GM18508 (cell line): ENCODE measurements at regions not wholly inside any gene's neighbourhood (a gene's known extent, or its start where the extent isn't known, plus 50 kb on each side); places are given as distances from the start of the nearest gene placed in this dataset.
"Not testable (repeated sequence)": the region's sequence is repeated elsewhere in the genome, so short reads cannot be mapped to it uniquely, and the experiment has no call there.

Experiments
- ATAC-seq: cut with Tn5 transposase; IDR thresholded peaks from one replicate; pipeline ENCODE4 v1.9.1; 2021; ENCODE audit warnings: moderate number of reproducible peaks; ENCODE audit not compliant: insufficient read depth, unreplicated experiment

DNA sequence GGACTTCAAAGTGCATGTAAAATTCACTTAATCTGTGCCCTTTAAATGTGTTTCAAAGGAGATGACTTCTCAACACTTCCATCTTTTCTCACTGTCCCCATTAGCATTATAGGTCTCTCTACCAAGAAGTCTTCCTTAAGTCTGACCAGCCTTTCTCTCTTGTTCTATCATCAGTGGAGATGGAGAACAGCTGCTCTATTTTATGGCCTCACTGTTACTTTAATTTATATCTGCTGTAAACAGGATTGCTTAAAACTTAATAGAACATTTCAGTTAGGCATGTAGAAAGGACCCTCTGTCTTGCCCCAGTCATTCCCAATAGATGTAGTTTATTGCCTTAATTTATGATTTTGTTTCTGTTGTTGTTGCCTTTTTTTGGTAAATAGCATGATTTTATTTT, 86.0 kb upstream of the CDC42EP3 start:
- not testable (repeated sequence) for ATAC-seq

DNA sequence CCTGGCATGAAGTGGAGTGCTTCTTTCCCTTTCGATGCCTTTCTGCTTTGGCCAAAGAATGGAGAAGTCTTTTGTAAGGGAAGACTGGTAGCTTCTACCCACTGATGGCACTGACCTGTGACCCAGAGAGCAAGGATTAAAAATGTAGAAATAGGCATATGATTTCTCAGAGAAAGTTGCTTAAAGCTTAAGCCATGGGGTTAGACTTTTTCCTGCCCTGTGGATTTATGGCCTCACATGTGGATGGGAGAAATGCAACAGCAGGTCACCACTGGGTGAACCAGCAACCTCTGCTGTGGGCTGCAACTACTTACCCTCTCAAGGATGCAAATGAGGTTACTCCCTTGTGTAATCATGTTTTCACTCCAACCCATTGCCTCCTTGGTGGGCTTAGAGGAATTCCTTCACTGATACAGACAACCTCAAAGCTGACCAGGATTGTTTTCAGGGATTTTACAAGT, 86.7 kb upstream of the CDC42EP3 start:
- not testable (repeated sequence) for ATAC-seq

DNA sequence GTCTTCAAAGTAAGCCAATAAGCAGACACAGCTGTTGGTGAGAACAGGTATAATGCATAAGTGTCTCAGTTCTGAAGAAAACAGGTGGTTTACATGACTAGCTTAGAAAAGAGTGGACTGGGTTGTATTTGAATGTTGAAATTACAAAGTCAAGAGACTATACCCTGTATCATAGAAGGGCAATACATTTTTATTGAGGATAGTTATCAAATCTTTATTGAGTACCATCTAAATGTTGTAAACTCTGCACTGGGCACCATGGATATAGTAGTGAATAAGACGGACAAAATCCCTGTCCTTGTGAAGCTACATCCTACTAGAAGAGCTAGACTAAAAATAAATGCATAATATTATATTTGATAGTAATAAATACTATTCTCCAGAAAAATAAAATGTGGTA, 88.5 kb upstream of the CDC42EP3 start:
- ATAC-seq = not testable (repeated sequence)

DNA sequence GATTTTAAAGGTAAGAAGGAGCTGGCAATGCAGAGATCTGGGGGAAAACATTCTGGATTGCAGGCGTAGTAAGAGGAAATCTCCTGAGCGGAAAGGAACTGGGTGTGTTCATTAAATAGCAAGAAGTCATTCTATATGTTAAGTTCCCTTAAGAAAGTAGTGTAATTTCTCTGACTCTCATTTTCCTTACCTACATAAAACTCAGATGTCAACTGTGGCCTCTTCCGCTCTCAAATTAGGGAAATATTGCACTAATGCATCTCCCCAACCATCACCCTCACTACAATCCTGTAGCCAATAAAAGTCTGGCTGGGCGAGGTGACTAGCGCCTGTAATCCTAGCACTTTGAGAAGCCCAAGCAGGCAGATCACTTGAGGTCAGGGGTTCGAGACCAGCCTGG, 89.0 kb upstream of the CDC42EP3 start:
- no peak for ATAC-seq

DNA sequence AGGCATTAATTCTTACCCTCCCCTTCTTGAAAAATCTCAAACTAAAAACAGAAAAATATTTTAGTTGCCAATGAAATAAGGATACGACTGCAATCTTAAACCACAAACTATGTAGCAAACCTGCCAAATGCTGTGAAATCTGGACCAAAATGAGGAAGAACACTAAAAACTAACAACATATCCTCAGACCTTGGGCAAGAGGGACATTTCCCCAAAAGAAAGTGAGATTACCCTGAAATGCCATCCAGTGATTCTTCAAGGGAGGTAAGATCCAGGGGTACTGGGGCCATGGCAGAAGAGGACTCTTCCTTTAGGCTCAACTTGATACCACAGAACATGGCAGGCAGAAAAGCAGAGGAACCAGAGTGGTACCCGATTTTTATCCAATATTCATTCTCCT, 90.8 kb upstream of the CDC42EP3 start:
- ATAC-seq = not testable (repeated sequence)

DNA sequence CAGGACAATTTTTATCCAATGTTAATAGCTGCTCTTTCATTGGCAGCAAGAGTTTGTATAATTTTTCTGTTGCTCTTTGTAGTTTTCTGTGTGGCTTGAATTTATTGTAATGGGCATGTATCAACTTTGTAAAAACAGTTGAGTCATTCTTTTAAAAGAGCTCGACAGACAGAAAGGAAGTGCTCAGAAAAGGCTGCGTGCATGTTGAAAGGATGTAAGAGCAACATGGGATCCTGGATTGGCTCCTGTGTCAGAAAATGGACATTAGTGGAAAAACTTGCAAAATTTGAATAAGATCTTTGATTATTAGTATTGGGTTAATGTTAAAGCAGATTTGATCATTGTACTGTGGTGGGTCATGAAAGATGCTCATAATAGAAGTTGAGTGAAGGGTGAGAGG, 93.3 kb upstream of the CDC42EP3 start:
- ATAC-seq = no peak

DNA sequence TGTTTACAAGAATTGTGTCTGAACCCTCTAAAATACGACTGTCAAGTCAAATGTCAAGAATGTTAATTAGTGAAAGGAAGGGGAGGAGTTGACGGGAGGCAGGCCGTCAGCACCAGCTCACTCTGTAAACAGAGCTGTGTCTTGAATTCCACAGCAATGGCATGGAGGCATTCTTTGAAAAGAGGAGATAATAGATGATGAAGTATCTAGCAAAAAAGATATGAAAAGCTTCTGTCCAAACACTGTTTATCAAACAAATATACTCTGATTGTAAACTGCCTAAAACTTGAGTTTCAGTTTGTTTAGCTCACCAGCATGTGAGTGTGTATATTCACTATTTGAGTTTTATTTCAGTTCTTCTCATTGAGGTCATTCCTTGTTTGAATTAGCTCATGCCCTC, 94.7 kb upstream of the CDC42EP3 start:
- ATAC-seq = no peak

DNA sequence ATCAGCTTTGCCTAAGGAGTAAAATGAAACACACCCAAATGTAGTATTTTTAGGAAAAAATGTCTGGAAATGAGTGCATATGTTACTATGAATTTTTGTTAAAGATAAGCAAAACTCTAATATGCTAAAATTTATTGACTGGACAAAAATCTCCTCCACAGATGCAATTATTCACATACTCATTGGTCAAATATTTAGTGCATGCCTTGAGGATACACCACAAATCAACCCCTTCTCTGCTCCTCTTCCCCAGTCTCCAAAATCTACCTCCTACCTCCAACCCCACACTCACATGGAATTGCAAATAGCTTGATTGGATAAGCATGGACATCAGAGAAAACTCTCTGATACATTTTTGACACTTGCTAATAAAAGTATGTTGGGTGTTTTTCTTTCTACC, 95.6 kb upstream of the CDC42EP3 start:
- no peak for ATAC-seq

DNA sequence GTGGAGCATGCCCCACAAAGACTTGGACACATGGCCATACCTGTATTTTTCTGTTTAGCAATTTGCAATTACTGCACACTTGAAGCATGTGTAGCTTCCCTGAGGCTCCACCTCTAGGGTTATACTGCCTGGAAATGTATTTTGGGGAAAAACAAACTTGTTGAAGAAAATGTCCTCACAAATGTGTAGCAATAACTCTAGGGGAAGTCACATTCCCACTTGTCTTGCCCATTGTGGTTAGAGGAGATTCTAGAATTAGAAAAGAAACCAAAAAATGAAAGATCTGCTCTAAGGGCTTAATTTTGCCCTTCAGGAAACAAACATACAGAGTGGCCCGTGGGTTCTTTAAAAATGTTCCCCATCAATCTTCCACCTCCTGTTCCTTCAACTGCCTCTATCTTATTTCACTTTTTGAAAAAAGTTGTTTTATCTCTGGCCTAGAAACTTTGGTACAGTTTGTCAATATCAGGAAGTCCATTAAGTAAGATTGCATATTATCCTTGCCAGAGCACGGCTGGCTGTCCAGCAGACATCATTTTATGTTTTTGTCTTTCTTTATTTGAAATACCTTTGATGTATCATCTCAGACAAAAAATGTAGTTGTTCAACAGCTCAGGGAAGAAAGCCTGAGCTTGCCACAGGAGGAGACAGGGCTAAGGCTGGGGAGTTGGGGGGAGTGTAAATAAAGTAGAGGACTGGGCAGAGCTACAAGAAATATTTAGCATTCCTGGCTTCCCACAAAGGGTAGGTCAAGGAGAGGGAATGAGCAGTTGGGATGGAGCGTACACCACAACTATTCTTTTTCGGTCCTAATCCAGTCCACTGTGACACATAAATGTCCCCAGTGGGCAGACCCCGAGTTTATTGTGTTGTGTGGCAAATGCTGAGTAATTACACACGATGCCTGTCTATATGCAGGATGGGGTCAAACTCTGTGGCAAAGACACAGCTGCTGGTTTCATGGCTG, 96.8 kb upstream of the CDC42EP3 start:
- no peak for ATAC-seq

DNA sequence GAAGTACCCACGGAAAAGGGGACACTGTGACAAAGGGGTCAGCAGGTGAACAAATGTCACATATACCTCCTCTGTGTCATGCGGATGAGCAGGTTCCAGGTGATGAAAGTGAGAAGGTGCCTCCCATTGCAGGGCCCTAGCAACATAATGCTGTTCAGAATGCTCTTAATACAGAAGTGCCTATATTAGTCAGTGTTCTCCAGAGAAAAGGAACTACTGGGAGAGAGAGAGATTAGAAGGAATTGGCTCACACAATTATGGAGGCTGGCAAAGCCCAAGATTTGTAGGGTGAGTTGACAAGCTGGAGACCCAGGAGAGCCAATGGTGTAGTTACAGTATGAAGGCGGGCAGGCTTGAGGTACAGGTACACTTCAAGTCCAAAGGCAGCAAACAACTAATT, 98.1 kb upstream of the CDC42EP3 start:
- no peak for ATAC-seq

DNA sequence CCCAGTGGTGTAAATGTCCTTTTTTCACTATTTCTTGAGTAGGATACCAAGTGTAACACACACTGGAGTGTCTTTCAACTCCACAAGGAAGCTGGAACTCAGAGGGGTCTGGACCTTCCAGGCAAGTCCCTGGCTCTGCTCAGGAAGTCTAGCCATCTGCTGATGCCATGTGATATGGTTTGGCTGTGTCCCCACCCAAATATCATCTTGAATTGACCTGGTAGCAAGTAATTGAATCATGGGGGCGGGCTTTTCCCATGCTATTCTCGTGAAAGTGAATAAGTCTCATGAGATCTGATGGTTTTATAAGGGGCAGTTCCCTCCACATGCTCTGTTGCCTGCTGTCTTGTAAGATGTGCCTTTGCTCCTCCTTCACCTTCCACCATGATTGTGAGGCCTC, 99.4 kb upstream of the CDC42EP3 start:
- ATAC-seq = no peak

DNA sequence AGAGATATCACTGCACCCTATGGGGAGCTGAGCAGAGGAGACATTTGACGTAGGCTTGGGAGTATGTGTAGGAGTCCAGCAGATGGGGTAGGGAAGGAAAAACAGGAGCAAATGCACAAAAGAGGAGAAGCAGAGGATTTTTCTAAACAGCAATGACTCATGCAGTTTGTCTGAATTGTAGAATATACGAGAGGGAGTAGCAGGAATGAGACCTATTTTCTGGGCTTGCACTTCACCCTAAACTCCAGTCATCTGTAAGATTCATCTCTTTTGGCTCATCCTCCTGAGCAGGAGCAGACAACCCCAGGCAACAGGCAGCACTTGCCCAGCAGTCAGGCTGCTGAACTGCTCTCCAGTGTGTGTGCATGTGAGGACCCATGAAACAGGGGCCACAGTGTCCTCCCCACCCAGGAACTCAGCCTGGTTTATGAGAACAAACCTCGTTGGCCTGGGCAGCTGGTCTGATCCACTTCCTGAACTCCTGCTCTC, 100.2 kb upstream of the CDC42EP3 start:
- ATAC-seq = no peak

DNA sequence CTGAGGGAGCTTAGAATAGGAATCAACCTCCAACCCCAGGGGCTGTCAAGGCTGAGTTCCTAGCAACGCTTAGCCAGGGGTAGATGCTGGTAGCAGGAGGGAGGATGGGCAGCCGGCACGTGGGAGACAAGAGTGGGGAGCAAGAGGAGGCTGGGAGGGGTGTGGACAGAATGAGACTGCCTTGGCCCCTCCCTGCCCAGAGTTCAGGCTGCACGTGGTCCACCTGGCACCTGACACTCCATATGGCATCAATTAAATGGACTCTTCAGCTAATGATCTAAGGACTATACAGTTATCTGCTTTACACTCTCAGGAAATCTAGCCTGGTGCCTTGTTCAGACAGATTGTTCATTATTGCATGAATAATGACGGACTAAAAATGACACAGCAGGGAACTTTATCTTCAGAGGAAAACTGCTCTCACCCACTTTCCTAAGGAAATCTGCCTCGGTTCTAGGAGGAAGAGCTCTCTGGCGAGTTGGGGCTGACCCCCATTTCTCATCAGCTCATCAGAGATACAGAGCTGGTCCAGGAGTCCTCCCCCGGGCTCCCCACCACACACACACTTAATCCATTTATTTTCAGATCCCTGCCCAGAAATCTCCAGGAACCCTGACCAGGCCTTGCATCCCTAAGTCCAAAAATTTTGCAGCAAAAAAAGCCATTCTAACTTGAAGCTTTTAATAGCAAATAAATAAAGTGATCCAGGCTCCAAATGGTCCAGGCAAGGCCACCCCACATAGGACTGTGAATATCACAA, 102.1 kb upstream of the CDC42EP3 start:
- no peak for ATAC-seq

DNA sequence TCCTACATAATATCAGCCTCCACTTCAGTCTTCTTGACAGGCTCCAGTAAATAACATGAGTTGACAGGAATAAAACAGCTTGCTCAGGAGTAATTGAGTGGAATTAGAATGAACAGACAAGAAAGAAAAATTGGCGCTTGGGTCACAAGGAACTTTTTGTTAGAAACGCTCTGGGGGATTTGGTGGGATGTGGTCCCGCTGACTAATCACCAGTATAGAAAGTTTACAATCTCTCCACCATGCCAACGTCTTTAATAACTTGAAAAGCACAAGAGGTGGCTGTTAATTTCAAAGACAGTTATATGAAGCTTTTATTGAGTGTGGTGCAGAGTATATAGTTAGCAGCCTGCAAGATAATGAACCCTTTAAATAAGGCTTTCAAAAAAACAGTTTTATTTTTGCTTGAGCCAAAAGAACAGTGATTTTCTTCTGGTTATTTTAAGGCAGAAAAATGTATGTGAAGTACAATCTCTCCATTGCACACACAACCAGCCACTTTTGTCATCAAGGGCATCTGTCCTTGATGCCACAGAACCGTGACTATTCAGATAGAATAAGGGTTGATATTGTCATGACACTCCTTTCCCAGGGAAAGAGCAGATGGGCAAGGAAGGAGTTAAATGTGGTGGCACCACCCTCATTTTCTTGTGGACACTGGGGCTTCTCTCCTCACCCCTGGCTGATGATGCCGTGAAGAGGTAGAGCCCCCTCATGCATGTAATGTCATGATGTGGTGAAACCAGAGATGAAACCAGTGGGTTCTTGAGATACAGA, 102.9 kb upstream of the CDC42EP3 start:
- ATAC-seq = not testable (repeated sequence)

DNA sequence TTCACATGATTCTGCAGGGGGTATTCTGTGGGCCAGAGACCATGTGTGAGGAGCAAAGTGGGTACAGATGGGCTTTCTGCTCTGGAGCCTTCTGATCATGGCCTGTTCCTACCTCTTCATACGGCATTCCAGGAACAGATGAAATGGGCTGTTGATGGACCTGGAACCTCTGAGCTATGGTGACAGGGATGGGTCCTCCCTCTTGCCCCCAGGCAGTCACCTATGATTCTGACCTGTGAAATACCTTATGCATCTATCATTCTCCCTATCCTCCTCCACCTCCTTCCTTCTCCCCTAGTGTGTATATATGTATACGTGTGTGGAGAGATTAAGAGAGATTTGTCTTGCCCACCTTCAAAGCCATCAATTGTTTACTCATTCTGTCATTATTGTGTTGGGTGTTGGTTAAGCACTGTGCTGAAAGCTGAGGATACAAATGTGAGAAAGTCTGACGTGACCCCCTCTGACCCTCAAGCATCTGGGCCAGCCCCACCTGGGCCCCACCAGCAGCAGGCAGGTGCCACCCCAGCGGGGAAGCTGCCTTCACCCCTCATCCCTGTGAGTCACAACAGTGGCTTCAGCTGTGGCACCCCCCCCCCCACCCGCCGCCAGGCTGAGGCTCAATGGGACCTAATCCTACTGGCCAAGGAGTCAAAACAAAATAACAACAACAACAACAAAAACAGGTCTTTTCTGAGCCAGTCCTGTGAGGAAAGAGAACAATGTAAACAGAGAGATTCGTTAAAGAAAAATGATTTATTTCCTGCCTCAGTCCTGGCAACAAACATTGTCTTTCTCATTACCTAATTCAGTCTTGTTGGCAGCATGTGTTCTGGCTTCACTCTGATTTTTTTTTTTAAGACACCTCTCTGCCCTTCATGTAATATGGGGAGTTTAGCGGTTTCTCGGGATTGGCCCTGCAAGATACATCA, 103.8 kb upstream of the CDC42EP3 start:
- ATAC-seq = no peak

DNA sequence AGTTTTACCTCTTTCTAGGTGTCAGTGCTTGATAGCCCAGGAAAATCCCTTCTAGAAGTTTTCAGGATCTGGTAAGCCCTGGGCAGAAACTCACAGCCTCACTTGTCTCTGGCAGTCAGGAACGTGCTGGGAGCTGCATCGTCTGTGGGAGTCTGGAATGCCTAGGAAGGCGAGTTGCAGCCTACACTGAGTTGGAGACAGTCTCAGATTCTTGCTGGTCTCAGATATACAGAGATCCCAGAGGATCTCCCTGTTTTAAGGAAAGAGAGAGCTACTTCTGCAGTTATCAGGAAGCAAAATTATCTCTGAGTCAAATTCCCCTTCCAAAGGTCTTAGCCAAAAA, 104.4 kb upstream of the CDC42EP3 start:
- no peak for ATAC-seq

DNA sequence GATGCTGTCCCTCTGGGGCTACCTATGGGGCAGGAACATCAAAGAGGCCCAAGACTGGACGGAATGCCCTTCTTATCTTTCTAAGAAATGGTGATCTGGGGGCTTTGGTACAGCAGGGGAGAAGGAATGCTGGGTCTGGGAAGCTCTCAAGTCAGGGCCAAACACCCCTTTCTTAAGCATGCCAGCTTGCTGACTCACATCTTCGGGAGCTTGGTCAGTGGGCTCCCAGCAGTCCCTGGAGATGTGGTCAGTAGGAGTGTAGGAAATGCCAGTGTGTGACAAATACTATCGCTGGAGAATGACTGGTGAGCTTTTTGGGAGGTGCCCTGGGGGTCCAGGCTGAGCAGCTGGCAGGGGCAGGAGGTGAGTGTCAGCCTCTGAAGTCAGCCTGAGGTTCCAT, 105.0 kb upstream of the CDC42EP3 start:
- ATAC-seq = no peak

DNA sequence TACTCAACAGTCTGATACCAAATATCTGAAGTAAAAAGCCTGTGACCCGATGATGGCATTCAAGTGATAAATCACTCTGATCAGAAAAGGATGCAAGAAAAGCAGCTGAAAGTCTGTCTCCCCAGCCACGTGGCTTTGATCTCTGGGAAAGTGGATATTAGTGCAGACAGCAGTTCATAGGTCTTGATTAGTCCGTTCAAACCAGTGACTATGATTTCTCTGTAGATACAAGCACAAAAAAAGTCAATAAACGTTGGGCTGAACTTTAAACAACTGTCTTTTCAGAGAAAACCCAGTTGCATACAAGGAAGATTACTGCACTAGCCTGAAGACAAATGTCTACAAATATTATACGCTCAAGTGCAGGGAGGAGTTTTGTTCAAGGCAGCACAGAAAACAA, 107.7 kb upstream of the CDC42EP3 start:
- no peak for ATAC-seq

DNA sequence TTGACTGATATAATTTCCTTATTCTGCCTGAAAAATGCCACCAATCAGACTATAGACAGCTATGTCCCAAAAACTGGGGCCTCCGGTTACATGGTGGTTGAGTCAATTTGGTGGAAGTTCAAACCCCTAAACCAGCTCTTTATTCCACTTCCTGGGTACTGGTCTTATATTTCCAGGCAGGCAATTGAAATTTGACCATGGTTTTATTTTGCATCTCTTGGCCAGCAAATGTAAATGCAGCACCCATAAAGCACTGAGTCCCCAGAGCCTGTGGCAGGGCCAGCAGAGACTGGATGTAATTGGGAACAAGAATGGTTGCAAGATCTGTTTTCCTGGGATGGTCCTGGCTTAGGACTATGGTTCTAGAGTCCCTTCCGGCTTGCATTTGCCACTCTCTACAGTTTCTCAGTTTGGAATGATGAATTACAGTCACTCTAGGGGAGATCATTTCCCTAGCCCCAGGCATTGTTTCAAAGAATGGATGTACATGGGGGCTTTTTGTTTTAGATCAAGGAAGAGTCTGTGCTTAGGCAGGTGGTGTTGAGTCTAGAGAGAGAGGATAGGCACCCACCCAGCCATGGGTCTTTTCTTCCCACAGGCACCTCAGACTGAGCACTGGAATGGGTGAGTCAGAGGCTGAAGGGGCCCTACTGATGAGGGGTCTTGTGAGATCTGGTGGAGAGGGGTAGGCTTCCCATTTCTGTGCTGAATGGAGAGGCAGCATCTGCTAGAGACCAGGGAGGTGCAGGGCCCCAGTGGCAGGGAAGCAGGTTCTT, 108.4 kb upstream of the CDC42EP3 start:
- ATAC-seq = no peak
